ENCODE measurements at regions not wholly inside any gene's neighbourhood (a gene's known extent, or its start where the extent isn't known, plus 50 kb on each side); places are given as distances from the start of the nearest gene placed in this dataset.

DNA sequence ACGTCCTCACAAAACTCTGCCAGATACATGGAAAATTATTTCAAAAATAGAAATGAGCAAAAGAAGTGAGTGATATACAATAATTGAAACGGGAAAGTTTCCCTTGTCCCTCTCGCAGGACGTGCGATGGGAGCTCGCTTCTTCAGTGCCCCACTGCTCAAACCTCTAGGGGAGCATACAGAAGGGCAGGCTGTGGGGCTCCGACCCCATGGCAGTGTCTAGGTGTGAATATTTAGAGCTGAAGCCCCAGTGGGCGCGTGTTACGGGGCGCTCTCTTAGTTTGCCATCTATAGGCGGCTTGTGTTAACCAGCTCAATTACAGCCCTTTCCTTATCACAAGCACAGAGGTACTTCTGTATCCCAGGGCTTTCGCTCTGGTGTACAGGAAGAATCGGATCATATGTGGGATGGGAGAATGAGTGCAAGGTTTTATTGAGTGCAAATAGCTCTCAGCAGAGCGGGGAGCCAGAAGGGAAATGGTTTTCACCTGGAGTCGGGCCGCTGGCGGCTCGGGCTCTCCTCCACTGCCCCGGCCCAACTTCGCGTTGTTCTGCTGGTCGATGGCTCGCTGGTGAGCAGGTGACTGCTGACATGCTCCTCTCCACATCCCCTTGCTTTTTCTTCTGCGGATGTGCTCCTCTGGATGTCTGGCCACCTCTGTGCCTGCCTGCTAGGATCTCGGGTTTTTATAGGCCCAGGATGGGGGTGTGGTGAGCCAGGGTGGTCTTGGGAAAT is 334.0 kb upstream of the PTPRD start:
- H3K27ac Mint-ChIP-seq: no peak overlapping the region

DNA sequence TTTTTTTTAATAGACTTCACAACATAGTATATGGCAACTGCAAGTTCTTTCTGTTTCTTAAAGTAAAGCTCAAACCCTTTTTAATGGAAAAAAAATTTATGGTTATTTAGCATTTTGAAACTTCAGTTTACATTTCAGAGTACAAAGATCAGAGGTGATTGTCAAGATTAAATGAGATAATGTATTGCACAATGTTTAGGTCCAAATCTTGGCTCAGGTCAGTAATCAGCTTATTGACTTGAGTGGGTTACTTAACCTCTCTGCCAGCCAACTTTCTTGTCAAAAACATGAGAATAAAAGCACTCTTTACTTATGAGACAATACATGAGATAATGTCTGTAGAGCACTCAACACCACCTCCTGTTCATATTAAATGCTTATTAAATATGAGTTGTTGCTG is 345.1 kb upstream of the PTPRD start:
- Mint-ChIP-seq H3K4me3 (no peak overlapping the region), H3K4me1 (ENCODE audit: low read depth) (no peaks in the 10 kb centered on the region), H3K9me3 (peaks cover 34% of the 10 kb centered on the region), H3K36me3 (ENCODE audit: low read depth) (no peaks in the 10 kb centered on the region), H3K27ac (no peak overlapping the region), H3K27me3 (ENCODE audit: low read depth) (no peaks in the 10 kb centered on the region)
- no peak for DNase-seq (ENCODE audit: low spot score)

More for the DNA sequence above, 334.0 kb upstream of the PTPRD start:
- Mint-ChIP-seq H3K4me3 (no peak overlapping the region), H3K4me1 (ENCODE audit: low read depth) (no peaks in the 10 kb centered on the region), H3K9me3 (peaks cover 29% of the 10 kb centered on the region), H3K27me3 (ENCODE audit: low read depth) (no peaks in the 10 kb centered on the region), H3K36me3 (ENCODE audit: low read depth) (no peaks in the 10 kb centered on the region)
- no peak for DNase-seq (ENCODE audit: low spot score)

DNA sequence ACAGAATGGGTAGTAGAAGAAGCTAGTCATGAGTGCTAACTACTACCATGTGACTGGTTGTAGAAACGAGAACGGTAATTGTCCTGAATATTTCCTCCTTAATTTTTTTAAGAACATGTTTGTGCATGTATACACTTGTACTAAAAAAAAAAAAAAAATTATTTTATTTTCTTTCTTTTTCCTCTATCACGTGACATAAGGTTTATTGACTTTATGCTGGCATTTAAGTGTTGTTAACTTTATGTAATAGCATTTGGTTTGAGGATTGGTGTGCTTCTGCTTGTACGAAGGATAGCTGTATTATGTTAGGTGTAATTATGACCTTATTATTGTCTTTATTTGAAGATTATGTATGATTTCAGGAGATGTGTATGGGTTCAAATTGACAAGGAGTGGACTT is 349.1 kb upstream of the PTPRD start:
- Mint-ChIP-seq H3K9me3 (peaks cover 50% of the 10 kb centered on the region), H3K27me3 (ENCODE audit: low read depth) (no peaks in the 10 kb centered on the region), H3K4me1 (ENCODE audit: low read depth) (no peaks in the 10 kb centered on the region), H3K27ac (no peak overlapping the region), H3K4me3 (no peak overlapping the region), H3K36me3 (ENCODE audit: low read depth) (no peaks in the 10 kb centered on the region)
- no peak for DNase-seq (ENCODE audit: low spot score)

DNA sequence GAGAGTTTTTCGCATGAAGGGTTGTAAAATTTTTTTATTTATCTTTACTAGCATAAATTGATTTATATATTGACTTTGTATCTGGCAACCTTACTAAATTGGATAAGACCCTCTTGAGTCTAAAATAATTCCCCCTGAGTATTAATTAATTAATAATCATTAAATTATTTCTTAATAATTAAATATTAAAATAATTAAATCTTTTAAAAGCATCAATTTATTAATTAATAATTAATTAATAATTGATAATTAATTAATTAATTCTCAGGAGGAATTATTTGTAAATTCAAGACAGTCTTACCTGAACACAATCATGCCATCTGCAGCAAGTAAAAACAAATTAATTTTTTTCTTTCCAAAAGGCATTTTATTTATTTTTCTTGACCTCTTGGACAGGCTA is 370.4 kb upstream of the PTPRD start:
- peaks cover 34% of the 10 kb centered on the region for H3K9me3 Mint-ChIP-seq
- DNase-seq (ENCODE audit: low spot score): no peak
- no peaks in the 10 kb centered on the region for H3K27me3 Mint-ChIP-seq (ENCODE audit: low read depth)
- H3K27ac Mint-ChIP-seq: no peak overlapping the region
- H3K4me1 Mint-ChIP-seq (ENCODE audit: low read depth): no peaks in the 10 kb centered on the region
- no peaks in the 10 kb centered on the region for H3K36me3 Mint-ChIP-seq (ENCODE audit: low read depth)
- no peak overlapping the region for H3K4me3 Mint-ChIP-seq

DNA sequence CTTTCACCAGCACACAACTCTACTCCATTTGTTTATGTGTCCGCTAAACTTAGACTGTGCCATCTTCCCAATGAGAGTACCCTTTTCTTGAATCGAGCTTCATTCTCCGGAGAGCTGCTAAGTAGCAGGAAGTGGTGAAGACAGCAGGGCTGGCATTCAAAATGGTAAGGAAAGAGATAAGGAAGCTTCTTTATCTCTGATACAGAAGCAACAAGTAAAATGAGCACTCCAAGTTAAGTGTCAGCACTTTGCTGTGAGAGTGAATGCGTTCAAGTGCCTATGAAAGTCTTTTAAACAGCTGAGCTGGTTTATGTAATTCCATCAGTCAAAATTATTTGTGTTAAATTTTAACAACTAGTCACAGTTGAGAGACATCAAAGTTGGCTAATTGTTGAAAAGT is 386.8 kb upstream of the PTPRD start:
- Mint-ChIP-seq H3K27me3 (ENCODE audit: low read depth) (no peaks in the 10 kb centered on the region), H3K36me3 (ENCODE audit: low read depth) (no peaks in the 10 kb centered on the region), H3K4me3 (no peak overlapping the region), H3K27ac (no peak overlapping the region), H3K9me3 (peaks cover 31% of the 10 kb centered on the region), H3K4me1 (ENCODE audit: low read depth) (no peaks in the 10 kb centered on the region)
- no peak for DNase-seq (ENCODE audit: low spot score)

DNA sequence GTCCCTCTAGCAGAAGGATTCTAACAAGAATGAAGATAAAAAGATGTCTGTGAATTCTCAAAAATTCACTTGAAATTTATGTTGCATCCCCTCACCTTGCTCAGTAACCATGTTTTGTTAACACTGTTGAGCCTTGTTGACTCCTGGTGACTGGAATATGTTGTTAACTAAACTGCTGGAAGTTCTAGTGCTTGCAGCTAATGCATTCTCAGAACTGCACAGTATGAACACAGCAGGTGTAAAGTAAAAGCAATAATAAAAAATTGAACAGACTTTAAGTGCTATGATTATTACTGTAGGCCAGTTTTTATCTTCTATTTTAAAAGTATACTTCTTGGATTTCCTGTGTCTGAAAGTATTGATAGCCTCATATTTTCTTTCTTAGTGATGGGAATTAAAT is 388.7 kb upstream of the PTPRD start:
- no peak for DNase-seq (ENCODE audit: low spot score)
- Mint-ChIP-seq H3K27ac (no peak overlapping the region), H3K4me1 (ENCODE audit: low read depth) (no peaks in the 10 kb centered on the region), H3K4me3 (no peak overlapping the region), H3K9me3 (peaks cover 28% of the 10 kb centered on the region), H3K27me3 (ENCODE audit: low read depth) (no peaks in the 10 kb centered on the region), H3K36me3 (ENCODE audit: low read depth) (no peaks in the 10 kb centered on the region)

DNA sequence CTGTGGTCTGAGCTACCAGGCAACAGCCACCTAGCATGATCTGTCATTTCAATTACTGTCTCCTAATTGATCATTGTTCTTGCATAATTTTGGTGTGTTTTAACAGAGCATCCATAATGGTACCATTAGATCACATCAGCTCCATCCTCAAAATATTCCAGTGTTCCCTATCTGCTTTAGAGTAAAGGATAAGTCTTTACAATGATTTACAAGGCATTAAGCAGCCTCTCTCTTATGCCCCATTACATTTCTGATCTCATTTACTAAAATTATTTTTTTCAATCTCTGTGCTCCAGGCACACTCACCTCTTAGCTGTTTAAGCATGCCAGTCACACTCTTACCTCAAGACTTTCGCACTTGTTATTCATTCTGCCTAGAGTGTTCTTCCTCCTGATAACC is 389.9 kb upstream of the PTPRD start:
- no peaks in the 10 kb centered on the region for H3K36me3 Mint-ChIP-seq (ENCODE audit: low read depth)
- no peak overlapping the region for H3K27ac Mint-ChIP-seq

DNA sequence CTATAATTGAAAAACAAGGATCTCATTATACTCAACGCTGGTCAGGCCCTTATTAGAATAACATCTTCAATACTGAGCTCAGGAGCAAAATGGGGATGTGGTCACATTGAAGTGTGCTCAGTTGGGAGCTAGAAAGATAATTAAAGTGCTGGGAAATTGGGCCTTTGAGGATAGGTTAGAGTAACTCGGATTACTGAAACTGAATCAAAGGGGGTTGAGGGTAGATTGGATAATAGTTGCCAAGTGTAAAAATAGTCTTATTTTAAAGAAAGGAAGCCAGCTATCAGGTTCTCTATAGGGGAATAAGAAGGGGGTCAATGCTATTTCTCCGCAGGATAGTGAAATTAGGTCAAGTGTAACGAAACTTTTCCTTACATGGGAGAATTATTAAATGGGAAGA is 391.0 kb upstream of the PTPRD start:
- Mint-ChIP-seq H3K9me3 (peaks cover 30% of the 10 kb centered on the region), H3K27me3 (ENCODE audit: low read depth) (no peaks in the 10 kb centered on the region), H3K4me1 (ENCODE audit: low read depth) (no peaks in the 10 kb centered on the region), H3K27ac (no peak overlapping the region), H3K4me3 (no peak overlapping the region), H3K36me3 (ENCODE audit: low read depth) (no peaks in the 10 kb centered on the region)
- DNase-seq (ENCODE audit: low spot score): no peak

More for the DNA sequence above, 389.9 kb upstream of the PTPRD start:
- Mint-ChIP-seq H3K4me1 (ENCODE audit: low read depth) (no peaks in the 10 kb centered on the region), H3K9me3 (peaks cover 25% of the 10 kb centered on the region), H3K27me3 (ENCODE audit: low read depth) (no peaks in the 10 kb centered on the region), H3K4me3 (no peak overlapping the region)
- DNase-seq (ENCODE audit: low spot score): no peak

DNA sequence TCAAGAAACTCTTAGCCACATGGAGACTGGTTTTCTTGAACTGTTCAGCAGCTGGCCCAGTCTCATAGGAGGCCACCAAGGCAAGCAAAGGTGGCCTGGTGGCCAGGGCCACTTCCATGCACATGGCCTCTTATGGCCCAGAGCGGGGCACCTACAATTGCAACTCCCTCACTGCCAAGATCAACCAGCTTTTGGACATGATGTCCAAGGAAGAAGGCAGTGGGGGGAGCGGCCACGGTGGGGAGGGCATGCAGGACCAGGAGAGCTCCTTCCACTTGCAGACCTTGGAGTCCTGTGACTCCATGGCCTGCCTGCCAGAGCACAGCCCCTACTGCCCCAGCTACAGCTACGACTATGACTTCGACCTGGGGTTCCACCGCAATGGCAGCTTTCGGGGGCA is 398.9 kb upstream of the PTPRD start:
- Mint-ChIP-seq H3K36me3 (ENCODE audit: low read depth) (no peaks in the 10 kb centered on the region), H3K27me3 (ENCODE audit: low read depth) (no peaks in the 10 kb centered on the region)

DNA sequence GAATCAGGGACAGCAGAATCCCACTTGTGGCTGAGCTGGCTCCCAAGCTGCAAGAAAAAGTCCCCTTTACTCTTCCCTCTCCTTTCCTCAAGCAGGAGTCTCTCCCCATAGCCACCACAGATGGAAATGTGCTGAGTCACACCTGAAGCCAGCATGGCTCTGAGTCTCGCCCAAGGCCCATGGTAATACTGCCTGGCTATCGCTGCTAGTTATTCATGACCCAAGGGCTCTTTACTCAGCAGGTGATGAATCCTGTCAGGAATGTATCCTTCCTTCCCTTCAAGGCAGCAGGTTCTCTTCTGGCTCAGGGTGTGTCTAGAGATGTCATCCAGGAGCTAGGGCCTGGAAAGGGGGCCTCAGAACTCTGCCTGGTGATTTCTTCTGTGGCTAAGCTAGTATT is 403.3 kb upstream of the PTPRD start:
- Mint-ChIP-seq H3K27me3 (ENCODE audit: low read depth) (no peaks in the 10 kb centered on the region), H3K9me3 (peaks cover 58% of the 10 kb centered on the region), H3K4me3 (no peak overlapping the region), H3K4me1 (ENCODE audit: low read depth) (no peaks in the 10 kb centered on the region), H3K27ac (no peak overlapping the region), H3K36me3 (ENCODE audit: low read depth) (no peaks in the 10 kb centered on the region)
- DNase-seq (ENCODE audit: low spot score): no peak

More for the DNA sequence above, 398.9 kb upstream of the PTPRD start:
- H3K4me3 Mint-ChIP-seq: no peak overlapping the region
- H3K27ac Mint-ChIP-seq: no peak overlapping the region
- no peaks in the 10 kb centered on the region for H3K4me1 Mint-ChIP-seq (ENCODE audit: low read depth)
- no peak for DNase-seq (ENCODE audit: low spot score)
- H3K9me3 Mint-ChIP-seq: peaks cover 55% of the 10 kb centered on the region

DNA sequence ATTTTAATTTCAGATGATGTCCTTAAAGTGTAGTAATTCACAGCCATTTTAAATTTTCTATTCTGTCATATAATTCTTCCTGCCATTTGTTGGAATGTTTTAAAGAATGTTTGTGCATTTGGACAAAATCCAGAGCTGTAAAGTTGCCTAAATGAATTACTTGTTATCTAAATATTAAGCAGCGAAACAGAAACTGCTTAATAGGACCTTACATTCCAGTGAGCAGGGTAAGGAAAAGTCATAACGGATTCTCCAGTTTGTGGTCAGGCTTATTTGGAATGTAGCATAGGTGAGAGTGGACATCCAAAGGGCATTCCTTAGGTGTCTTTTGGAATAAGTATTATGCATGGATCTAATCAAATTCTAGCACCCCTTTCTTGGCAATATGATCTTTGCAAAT is 410.4 kb upstream of the PTPRD start:
- Mint-ChIP-seq H3K9me3 (peaks cover 39% of the 10 kb centered on the region), H3K27me3 (ENCODE audit: low read depth) (no peaks in the 10 kb centered on the region)

DNA sequence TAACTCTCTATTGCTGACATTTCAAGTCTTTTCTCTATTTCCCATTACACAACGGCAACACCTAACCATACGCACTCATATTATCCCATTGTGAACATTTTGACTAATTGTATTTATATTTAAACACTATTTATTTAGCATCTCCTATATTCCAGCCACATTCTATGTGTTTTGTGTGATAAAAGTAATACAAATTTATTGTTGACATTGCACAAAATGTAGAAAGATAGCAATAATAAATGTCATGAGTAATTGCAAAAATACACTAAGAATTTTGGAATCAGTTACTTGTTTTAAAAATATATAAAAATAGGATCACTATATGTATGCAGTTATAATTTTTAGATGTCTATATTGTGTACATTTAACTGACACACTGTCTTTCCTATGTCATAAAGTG is 413.0 kb upstream of the PTPRD start:
- Mint-ChIP-seq H3K36me3 (ENCODE audit: low read depth) (no peaks in the 10 kb centered on the region), H3K4me3 (no peak overlapping the region)
- no peak for DNase-seq (ENCODE audit: low spot score)

More for the DNA sequence above, 410.4 kb upstream of the PTPRD start:
- no peak overlapping the region for H3K4me3 Mint-ChIP-seq
- H3K4me1 Mint-ChIP-seq (ENCODE audit: low read depth): no peaks in the 10 kb centered on the region
- no peak overlapping the region for H3K27ac Mint-ChIP-seq
- no peaks in the 10 kb centered on the region for H3K36me3 Mint-ChIP-seq (ENCODE audit: low read depth)
- DNase-seq (ENCODE audit: low spot score): no peak

DNA sequence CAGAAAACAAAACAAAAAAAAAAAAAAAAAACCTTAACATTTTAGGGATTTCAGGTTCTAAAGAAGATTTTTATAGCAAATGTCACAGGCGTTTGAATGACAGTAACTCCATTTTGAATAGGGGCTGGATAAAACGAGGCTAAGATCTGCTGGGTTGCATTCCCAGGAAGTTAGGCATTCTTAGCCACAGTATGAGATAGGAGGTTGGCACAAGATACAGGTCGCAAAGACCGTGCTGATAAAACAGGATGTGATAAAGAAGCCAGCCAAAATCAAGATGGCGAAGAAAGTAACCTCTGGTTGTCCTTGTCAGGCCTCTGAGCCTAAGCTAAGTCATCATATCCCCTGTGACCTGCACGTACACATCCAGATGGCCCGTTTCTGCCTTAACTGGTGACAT is 425.6 kb upstream of the PTPRD start:
- DNase-seq (ENCODE audit: low spot score): no peak
- no peaks in the 10 kb centered on the region for H3K36me3 Mint-ChIP-seq (ENCODE audit: low read depth)
- no peak overlapping the region for H3K4me3 Mint-ChIP-seq
- peaks cover 60% of the 10 kb centered on the region for H3K9me3 Mint-ChIP-seq
- no peak overlapping the region for H3K27ac Mint-ChIP-seq
- no peaks in the 10 kb centered on the region for H3K4me1 Mint-ChIP-seq (ENCODE audit: low read depth)
- no peaks in the 10 kb centered on the region for H3K27me3 Mint-ChIP-seq (ENCODE audit: low read depth)

More for the DNA sequence above, 413.0 kb upstream of the PTPRD start:
- Mint-ChIP-seq H3K9me3 (peaks cover 34% of the 10 kb centered on the region), H3K4me1 (ENCODE audit: low read depth) (no peaks in the 10 kb centered on the region), H3K27me3 (ENCODE audit: low read depth) (no peaks in the 10 kb centered on the region), H3K27ac (no peak overlapping the region)

DNA sequence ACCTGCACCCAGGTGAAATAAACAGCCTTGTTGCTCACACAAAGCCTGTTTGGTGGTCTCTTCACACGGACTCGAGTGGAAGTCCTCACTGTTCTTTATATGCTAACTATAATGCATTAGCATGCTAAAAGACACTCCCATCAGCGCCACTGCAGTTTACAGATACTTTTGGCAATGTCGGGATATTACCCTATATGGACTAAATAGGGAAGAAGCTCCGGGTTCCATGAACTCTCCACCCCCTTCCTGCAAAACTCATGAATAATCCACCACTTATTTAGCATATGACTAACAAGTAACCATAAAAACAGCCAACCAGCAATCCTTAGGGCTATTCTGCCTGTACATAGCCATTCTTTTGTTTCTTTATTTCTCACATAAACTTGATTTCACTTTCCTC is 426.2 kb upstream of the PTPRD start:
- no peaks in the 10 kb centered on the region for H3K36me3 Mint-ChIP-seq (ENCODE audit: low read depth)
- H3K4me1 Mint-ChIP-seq (ENCODE audit: low read depth): no peaks in the 10 kb centered on the region
- H3K4me3 Mint-ChIP-seq: no peak overlapping the region
- no peaks in the 10 kb centered on the region for H3K27me3 Mint-ChIP-seq (ENCODE audit: low read depth)
- no peak for DNase-seq (ENCODE audit: low spot score)
- H3K27ac Mint-ChIP-seq: no peak overlapping the region
- H3K9me3 Mint-ChIP-seq: peaks cover 62% of the 10 kb centered on the region

DNA sequence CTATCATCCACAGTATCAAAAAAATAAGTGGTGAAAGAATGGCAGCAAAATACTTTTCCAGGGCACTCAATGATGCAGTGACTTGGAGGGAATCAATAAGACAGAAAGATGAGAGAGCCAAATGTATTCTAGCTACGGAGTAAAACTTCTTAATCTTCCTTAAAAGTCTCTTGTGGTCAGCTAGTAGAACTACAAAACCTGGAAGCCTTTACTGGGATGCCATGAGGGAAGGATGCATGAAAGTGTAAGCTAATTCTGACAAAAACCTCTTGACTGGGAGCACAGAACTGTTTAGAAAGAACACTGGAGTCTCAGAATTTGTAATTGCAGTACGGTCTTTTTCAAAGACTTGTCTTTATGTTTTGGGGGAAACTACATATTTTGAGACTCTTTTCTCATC is 432.8 kb upstream of the PTPRD start:
- Mint-ChIP-seq H3K27me3 (ENCODE audit: low read depth) (no peaks in the 10 kb centered on the region), H3K27ac (no peak overlapping the region), H3K9me3 (peaks cover 49% of the 10 kb centered on the region), H3K36me3 (ENCODE audit: low read depth) (no peaks in the 10 kb centered on the region), H3K4me3 (no peak overlapping the region), H3K4me1 (ENCODE audit: low read depth) (no peaks in the 10 kb centered on the region)
- no peak for DNase-seq (ENCODE audit: low spot score)
